ENCODE measurements at regions not wholly inside any gene's neighbourhood (a gene's known extent, or its start where the extent isn't known, plus 50 kb on each side); places are given as distances from the start of the nearest gene placed in this dataset.

DNA sequence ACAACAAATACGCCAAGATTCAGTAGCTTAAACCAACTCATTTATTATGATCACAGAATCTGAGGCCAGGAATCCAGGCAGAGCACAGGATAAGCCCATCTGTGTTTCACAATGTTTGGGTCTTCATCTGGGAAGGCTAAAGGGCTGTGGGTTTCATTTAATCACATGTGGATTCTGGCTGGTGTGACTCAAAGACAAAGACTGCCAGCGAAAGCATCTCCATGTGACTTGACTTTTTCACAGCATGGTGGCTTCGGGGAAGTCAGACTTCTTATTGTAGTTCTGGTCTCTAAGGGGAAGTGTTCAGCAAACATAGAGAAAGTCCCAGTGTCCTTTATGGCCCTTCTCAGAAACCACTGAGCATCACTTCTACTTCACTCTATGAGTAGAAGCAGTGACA, 1014.4 kb upstream of the GOT2 start:
- TF ChIP-seq, protein P1, sequence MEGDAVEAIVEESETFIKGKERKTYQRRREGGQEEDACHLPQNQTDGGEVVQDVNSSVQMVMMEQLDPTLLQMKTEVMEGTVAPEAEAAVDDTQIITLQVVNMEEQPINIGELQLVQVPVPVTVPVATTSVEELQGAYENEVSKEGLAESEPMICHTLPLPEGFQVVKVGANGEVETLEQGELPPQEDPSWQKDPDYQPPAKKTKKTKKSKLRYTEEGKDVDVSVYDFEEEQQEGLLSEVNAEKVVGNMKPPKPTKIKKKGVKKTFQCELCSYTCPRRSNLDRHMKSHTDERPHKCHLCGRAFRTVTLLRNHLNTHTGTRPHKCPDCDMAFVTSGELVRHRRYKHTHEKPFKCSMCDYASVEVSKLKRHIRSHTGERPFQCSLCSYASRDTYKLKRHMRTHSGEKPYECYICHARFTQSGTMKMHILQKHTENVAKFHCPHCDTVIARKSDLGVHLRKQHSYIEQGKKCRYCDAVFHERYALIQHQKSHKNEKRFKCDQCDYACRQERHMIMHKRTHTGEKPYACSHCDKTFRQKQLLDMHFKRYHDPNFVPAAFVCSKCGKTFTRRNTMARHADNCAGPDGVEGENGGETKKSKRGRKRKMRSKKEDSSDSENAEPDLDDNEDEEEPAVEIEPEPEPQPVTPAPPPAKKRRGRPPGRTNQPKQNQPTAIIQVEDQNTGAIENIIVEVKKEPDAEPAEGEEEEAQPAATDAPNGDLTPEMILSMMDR (IDR thresholded peaks at IDR 0.05): no peak
- TF ChIP-seq, protein P2, sequence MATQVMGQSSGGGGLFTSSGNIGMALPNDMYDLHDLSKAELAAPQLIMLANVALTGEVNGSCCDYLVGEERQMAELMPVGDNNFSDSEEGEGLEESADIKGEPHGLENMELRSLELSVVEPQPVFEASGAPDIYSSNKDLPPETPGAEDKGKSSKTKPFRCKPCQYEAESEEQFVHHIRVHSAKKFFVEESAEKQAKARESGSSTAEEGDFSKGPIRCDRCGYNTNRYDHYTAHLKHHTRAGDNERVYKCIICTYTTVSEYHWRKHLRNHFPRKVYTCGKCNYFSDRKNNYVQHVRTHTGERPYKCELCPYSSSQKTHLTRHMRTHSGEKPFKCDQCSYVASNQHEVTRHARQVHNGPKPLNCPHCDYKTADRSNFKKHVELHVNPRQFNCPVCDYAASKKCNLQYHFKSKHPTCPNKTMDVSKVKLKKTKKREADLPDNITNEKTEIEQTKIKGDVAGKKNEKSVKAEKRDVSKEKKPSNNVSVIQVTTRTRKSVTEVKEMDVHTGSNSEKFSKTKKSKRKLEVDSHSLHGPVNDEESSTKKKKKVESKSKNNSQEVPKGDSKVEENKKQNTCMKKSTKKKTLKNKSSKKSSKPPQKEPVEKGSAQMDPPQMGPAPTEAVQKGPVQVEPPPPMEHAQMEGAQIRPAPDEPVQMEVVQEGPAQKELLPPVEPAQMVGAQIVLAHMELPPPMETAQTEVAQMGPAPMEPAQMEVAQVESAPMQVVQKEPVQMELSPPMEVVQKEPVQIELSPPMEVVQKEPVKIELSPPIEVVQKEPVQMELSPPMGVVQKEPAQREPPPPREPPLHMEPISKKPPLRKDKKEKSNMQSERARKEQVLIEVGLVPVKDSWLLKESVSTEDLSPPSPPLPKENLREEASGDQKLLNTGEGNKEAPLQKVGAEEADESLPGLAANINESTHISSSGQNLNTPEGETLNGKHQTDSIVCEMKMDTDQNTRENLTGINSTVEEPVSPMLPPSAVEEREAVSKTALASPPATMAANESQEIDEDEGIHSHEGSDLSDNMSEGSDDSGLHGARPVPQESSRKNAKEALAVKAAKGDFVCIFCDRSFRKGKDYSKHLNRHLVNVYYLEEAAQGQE (IDR thresholded peaks at IDR 0.05; ENCODE audit: insufficient read depth in 1 of 2, low read depth in 2 of 2, low read length in 1 of 2): no peak
- TF ChIP-seq POLR2AphosphoS5 (IDR thresholded peaks at IDR 0.05; ENCODE audit: low read depth, low read length): no peak

All from Panc1 (cell line).